ENCODE measurements at regions not wholly inside any gene's neighbourhood (a gene's known extent, or its start where the extent isn't known, plus 50 kb on each side); places are given as distances from the start of the nearest gene placed in this dataset.

- TF ChIP-seq ZNF274 (IDR thresholded peaks at IDR 0.05; ENCODE audit: low read depth, low read length) (no peak), YY1 (IDR thresholded peaks at IDR 0.05; ENCODE audit: insufficient read depth, insufficient read length) (no peak), SUZ12 (IDR thresholded peaks at IDR 0.05; ENCODE audit: extremely low read depth, insufficient read depth, insufficient read length) (no peak)
These were observed 365.5 kb downstream of the UQCRFS1 start for GRCh38 chr19:28847468-28847867.

All from NT2/D1 (cell line).